HCT116 (cell line): ENCODE measurements at regions not wholly inside any gene's neighbourhood (a gene's known extent, or its start where the extent isn't known, plus 50 kb on each side); places are given as distances from the start of the nearest gene placed in this dataset.

Experiments used
- ATAC-seq: fragments of 200-7000 bp; cut with Tn5 transposase; 2 replicates; pipeline ENCODE4 v1.9.1; 2020; ENCODE audit warnings: mild to moderate bottlenecking, moderate library complexity
- BruUV-seq: library from RNA; stranded (reverse); fragments of 400-500 nt; replicated peaks from 2 replicates; lab custom pipeline; 2021; lab: Mats Ljungman, UMichigan
- CTCF ChIA-PET: fragments of 300-600 bp; sonication (Branson Sonifier 250); formaldehyde crosslinking; loops from one replicate; lab custom pipeline; 2021; ENCODE audit warnings: antibody characterized with exemption; lab: Charles Lee
- POLR2A ChIA-PET: fragments of 300-600, 350-600 bp; sonication (Branson Sonifier 250); formaldehyde crosslinking; loops from one replicate; lab custom pipeline; 2021; ENCODE audit warnings: antibody characterized with exemption; lab: Charles Lee
- RAD21 ChIA-PET, 2 experiments: fragments of 300-600 bp; sonication (Branson Sonifier 250); formaldehyde crosslinking; loops; one replicate each; lab custom pipeline; 2023; ENCODE audit warnings: low total read pairs in 2 of 2; ENCODE audit not compliant: uncharacterized antibody in 2 of 2, unreplicated experiment in 2 of 2, low non-redundant PET in 1 of 2; lab: Charles Lee
- DNase-seq: peaks from one replicate; pipeline ENCODE4 v3.0.0-alpha.2; 2010; ENCODE audit warnings: low read depth, low spot score
- H2AFZ ChIP-seq: fragments of 200-600 bp; shearing (Covaris generic), sonication (generic); 2 replicates; pipeline ENCODE4 v1.6.1; 2017; ENCODE audit warnings: low read depth, mixed run types, mixed read lengths, antibody characterized with exemption, low read length; ENCODE audit not compliant: poor library complexity, severe bottlenecking
- H3K27ac ChIP-seq: 2 replicates; pipeline ENCODE4 v1.5.1; 2012; ENCODE audit warnings: low read depth, low read length
- H3K27me3 ChIP-seq: fragments of 200-600 bp; sonication (generic); 2 replicates; pipeline ENCODE4 v1.6.1; 2016; ENCODE audit warnings: mixed run types, low read length, mixed read lengths; ENCODE audit not compliant: insufficient read depth
- H3K36me3 ChIP-seq, 2 experiments: fragments of 200-500 bp in 1 of 2; fragments of 200-600 bp in 1 of 2; sonication (Bioruptor generic) in 1 of 2; sonication (generic) in 1 of 2; 2 replicates each; pipeline versions ENCODE4 v1.5.1 to v1.6.1; 2014 to 2016; ENCODE audit warnings: low read length in 2 of 2, inconsistent platforms in 1 of 2, mixed read lengths in 1 of 2, mixed run types in 1 of 2; ENCODE audit not compliant: insufficient read depth in 2 of 2, control insufficient read depth in 1 of 2
- H3K4me1 ChIP-seq, 2 experiments: fragments of 200-600 bp in 1 of 2; sonication (generic) in 1 of 2; 2 replicates each; pipeline versions ENCODE4 v1.5.1 to v1.6.1; 2012 to 2017; ENCODE audit warnings: low read length in 2 of 2, inconsistent platforms in 1 of 2, mild to moderate bottlenecking in 1 of 2, mixed read lengths in 1 of 2, mixed run types in 1 of 2, moderate library complexity in 1 of 2; ENCODE audit not compliant: insufficient read depth in 2 of 2, control insufficient read depth in 1 of 2
- H3K4me2 ChIP-seq: fragments of 200-600 bp; sonication (generic); 2 replicates; pipeline ENCODE4 v1.6.1; 2017; ENCODE audit warnings: mixed run types, low read length, mixed read lengths
- H3K4me3 ChIP-seq, 2 experiments: fragments of 200-600 bp in 1 of 2; sonication (generic) in 1 of 2; replicated peaks in 1 of 2; 2 replicates each; pipeline ENCODE4 v1.5.1; 2011 to 2016; ENCODE audit warnings: low read length in 2 of 2, control low read depth in 1 of 2, low read depth in 1 of 2, mild to moderate bottlenecking in 1 of 2, mixed read lengths in 1 of 2, mixed run types in 1 of 2
- H3K79me2 ChIP-seq: fragments of 200-600 bp; sonication (generic); 2 replicates; pipeline ENCODE4 v1.6.1; 2017; ENCODE audit warnings: mild to moderate bottlenecking, mixed run types, low read length, moderate library complexity, mixed read lengths; ENCODE audit not compliant: insufficient read depth
- H3K9ac ChIP-seq: fragments of 200-600 bp; sonication (generic); 2 replicates; pipeline ENCODE4 v1.6.1; 2016; ENCODE audit warnings: low read length, mixed read lengths
- H3K9me2 ChIP-seq: fragments of 200-600 bp; sonication (generic), shearing (Covaris generic); 2 replicates; pipeline ENCODE4 v1.6.1; 2017; ENCODE audit warnings: mixed run types, mild to moderate bottlenecking, moderate library complexity; ENCODE audit not compliant: insufficient read depth
- H3K9me3 ChIP-seq, 2 experiments: fragments of 200-500 bp in 1 of 2; fragments of 200-600 bp in 1 of 2; sonication (Bioruptor generic) in 1 of 2; sonication (generic) in 1 of 2; 2 replicates each; pipeline ENCODE4 v1.6.1; 2014 to 2017; ENCODE audit warnings: low read length in 2 of 2, mixed read lengths in 2 of 2, inconsistent platforms in 1 of 2, low read depth in 1 of 2, mild to moderate bottlenecking in 1 of 2, mixed run types in 1 of 2, moderate library complexity in 1 of 2; ENCODE audit not compliant: control insufficient read depth in 1 of 2, insufficient read depth in 1 of 2
- H4K20me1 ChIP-seq: fragments of 200-600 bp; sonication (generic), shearing (Covaris generic); 2 replicates; pipeline ENCODE4 v1.6.1; 2017; ENCODE audit warnings: mixed run types, mild to moderate bottlenecking, moderate library complexity; ENCODE audit not compliant: insufficient read depth
- CEBPB ChIP-seq: IDR thresholded peaks from 2 replicates; pipeline ENCODE4 v1.6.1; 2012; ENCODE audit warnings: low read depth
- EGR1 ChIP-seq: IDR thresholded peaks from 2 replicates; pipeline ENCODE4 v1.6.1; 2012; ENCODE audit warnings: low read depth
- EZH2 ChIP-seq: fragments of 200-600 bp; sonication (generic); IDR thresholded peaks from 2 replicates; pipeline ENCODE4 v1.6.1; 2017; ENCODE audit warnings: antibody characterized with exemption, mixed run types
- FOSL1 ChIP-seq: IDR thresholded peaks from 2 replicates; pipeline ENCODE4 v1.6.1; 2012; ENCODE audit warnings: low read depth
- RAD21 ChIP-seq: IDR thresholded peaks from 2 replicates; pipeline ENCODE4 v1.6.1; 2012; ENCODE audit warnings: low read depth, mild to moderate bottlenecking
- SIN3A ChIP-seq: IDR thresholded peaks from 2 replicates; pipeline ENCODE4 v1.6.1; 2012; ENCODE audit warnings: low read depth
- TCF7L2 ChIP-seq: IDR thresholded peaks from 2 replicates; pipeline ENCODE4 v1.7.0; 2011; ENCODE audit warnings: borderline replicate concordance, inconsistent platforms; ENCODE audit not compliant: insufficient read depth, insufficient read length; ENCODE audit errors: extremely low read depth
- YY1 ChIP-seq: IDR thresholded peaks from 2 replicates; pipeline ENCODE4 v1.6.1; 2011; ENCODE audit warnings: low read length, low read depth, moderate library complexity, mild to moderate bottlenecking; ENCODE audit not compliant: insufficient replicate concordance; ENCODE audit errors: extremely low read depth
- ZFX ChIP-seq: fragments of 450-650 bp; IDR thresholded peaks from 2 replicates; pipeline ENCODE4 v1.6.1; 2017
- intact Hi-C: fragments of 100-400 bp; cut with micrococcal nuclease; formaldehyde crosslinking; loops from 2 replicates; pipeline ENCODE4 v1.10.0; 2022
- TF ChIP-seq, protein P1 (sequence below): IDR thresholded peaks from 2 replicates; pipeline ENCODE4 v1.6.1; 2011; ENCODE audit warnings: mild to moderate bottlenecking, low read length, moderate library complexity; ENCODE audit not compliant: insufficient replicate concordance; ENCODE audit errors: extremely low read depth

DNA sequence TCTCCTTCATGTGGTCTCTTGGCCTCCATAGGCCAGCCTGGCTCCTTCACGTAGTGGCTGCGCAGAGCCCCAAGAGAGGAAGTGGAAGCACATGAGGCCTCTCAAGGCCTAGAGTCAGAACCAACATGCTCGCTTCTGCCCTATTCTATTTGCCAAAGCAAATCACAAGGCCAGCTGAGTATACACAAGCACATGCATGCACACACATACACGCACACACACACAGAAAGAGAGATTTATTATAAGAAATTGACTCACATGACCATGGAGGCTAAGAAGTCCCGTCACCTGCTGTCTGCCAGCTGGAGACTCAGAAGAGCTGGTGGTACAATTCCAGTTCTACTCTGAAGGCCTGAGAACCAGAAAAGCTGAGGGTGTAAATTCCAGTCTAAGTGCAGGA is 64.3 kb upstream of the NRP1 start:
- Histone ChIP-seq H3K79me2 (no peaks in the 10 kb centered on the region), H3K27ac (no peak overlapping the region), H4K20me1 (no peaks in the 10 kb centered on the region), H3K9ac (no peak overlapping the region), H3K4me3 (no peak overlapping the region), H3K9me3 (peaks cover 0 to 11% of the 10 kb centered on the region in 2 experiments; a peak in 1 of 4 replicates), H2AFZ (no peak overlapping the region), H3K36me3 (no peaks in the 10 kb centered on the region), H3K27me3 (no peaks in the 10 kb centered on the region), H3K4me2 (no peak overlapping the region), H3K4me1 (no peaks in the 10 kb centered on the region), H3K9me2 (no peaks in the 10 kb centered on the region)
- ATAC-seq (no peak), DNase-seq (no peak)
- ChIA-PET RAD21 (no interaction called here), POLR2A (no interaction called here), CTCF (no interaction called here)
- intact Hi-C loops = no loop called here
- no TSS peak for BruUV-seq
- TF ChIP-seq CEBPB (no peak), EGR1 (no peak), YY1 (no peak), ZFX (no peak), SIN3A (no peak), EZH2 (no peak), RAD21 (no peak), TCF7L2 (no peak), FOSL1 (no peak)
- TF ChIP-seq, protein P1, sequence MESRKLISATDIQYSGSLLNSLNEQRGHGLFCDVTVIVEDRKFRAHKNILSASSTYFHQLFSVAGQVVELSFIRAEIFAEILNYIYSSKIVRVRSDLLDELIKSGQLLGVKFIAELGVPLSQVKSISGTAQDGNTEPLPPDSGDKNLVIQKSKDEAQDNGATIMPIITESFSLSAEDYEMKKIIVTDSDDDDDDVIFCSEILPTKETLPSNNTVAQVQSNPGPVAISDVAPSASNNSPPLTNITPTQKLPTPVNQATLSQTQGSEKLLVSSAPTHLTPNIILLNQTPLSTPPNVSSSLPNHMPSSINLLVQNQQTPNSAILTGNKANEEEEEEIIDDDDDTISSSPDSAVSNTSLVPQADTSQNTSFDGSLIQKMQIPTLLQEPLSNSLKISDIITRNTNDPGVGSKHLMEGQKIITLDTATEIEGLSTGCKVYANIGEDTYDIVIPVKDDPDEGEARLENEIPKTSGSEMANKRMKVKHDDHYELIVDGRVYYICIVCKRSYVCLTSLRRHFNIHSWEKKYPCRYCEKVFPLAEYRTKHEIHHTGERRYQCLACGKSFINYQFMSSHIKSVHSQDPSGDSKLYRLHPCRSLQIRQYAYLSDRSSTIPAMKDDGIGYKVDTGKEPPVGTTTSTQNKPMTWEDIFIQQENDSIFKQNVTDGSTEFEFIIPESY = no peak
